Amniotic epithelial cell (primary cell): ENCODE measurements at regions not wholly inside any gene's neighbourhood (a gene's known extent, or its start where the extent isn't known, plus 50 kb on each side); places are given as distances from the start of the nearest gene placed in this dataset.

ENCODE experiments used
- DNase-seq: peaks from one replicate; pipeline ENCODE4 v3.0.0-alpha.2; 2010; ENCODE audit warnings: low read depth

DNA sequence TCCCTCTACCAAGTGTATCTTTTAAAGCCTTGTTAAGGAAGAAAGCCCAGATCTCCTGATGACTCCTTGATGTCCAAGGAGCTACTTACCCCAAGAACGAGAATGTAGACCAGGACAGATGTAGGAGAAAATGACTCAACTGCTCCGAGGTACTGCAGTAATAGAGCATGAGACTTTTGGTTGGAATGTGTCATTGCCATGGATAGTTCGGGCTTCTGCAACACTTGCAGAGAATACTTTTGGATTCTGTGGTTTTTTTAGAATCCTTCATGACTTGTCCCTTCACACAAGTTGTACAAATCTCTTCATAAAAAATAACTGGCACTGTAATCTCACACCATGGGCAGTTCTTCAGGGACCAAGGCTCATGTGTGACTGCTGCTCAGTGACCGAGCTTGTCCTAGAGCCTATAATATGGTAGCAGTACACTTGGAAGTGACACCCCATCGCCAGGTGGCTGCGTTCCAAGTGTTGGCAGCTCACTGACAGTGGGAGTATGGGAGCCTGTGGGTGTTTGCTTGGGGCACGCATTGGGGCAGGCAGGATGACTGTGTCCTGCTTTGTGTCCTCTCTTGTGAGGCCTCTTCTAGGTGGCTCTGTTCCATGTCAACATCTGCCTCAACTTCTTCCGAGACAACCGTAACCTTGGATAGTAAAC, 87.9 kb upstream of the WDR1 start:
- no peak for DNase-seq

GRCh38 chr4:10203851-10204250, 87.3 kb upstream of the WDR1 start:
- no peak for DNase-seq

DNA sequence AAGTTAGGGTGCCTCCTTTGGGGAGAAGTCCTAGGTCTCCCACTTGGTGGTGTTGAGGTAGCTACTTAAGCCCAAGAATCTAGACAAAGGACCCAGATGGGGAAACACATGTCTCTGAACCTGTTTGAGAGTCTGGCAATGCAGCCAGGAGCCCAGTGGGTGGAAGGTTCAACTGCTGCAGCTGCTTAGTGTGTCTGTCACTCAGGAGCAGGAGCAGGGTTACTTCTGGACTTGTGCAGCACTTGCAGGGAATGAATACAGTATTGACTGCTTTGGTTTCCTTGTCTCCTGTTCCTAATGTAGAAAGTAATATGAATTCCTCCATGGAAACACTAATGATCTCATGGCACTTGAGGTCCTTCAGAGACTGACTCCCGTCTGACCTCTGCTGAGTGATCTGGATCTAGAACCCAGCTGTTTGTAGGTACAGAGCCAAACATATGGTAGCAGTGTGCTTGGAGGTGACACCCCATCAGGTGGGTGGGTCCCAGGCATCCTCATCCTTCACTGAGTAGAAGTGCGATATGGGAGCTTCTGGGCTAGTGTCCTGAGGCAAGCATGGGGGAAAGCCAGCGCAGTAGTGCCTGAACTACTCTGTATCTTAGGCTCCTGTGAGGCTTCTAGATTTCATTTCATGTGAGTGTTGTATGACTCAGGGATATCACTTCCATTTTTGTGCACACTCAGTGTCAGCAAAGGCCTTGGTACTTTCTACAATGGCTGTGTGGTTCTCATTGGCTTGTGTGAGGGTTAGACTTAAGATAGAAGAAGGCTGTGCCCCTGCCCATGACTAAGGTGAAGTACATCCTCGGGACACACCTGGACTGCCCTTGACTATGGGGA, 85.0 kb upstream of the WDR1 start:
- no peak for DNase-seq

GRCh38 chr4:10200869-10201268, 84.3 kb upstream of the WDR1 start:
- DNase-seq = no peak

DNA sequence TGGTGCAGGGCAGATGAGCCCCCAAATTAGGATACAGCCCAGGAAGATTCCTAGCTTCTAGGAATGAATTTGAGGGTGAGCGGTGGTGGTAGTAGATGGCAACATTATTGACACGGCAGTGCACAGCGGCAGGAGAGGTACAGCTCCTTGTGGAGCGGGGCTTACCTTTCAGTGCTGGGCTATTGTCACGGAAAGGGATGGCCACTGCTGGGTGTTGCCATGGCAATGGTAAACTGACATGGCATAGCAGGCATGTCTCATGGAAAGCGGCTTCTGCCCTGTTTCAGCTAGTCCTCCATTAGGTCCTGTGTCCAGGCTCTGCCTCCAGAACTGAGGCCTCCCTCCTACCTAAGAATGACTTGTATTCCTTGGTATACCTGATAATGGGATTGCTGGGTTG, 81.8 kb upstream of the WDR1 start:
- no peak for DNase-seq

DNA sequence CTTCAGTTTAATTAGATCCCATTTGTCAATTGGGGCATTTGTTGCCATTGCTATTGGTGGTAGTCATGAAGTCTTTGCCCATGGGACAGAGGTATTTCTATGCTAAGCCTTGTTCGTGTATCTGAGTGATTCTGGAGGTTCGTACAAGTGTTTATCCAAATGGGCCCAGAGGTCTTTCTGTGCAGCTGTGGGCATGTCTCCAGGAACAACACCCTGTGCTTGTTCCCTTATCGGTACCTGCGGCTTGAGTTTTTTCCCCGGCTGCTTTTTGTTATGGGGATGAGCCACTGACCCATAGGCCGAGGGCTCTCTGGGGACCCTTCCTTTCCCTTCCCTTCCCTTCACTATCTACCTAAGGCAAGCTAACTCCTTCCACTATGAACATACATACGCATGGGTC, 81.4 kb upstream of the WDR1 start:
- no peak for DNase-seq

- no peak for DNase-seq
Observed at GRCh38 chr4:10196191-10196590, 79.6 kb upstream of the WDR1 start.

GRCh38 chr4:10192331-10192730, 75.7 kb upstream of the WDR1 start:
- no peak for DNase-seq

- no peak for DNase-seq
Observed at GRCh38 chr4:10188400-10189004, 71.9 kb upstream of the WDR1 start.

DNA sequence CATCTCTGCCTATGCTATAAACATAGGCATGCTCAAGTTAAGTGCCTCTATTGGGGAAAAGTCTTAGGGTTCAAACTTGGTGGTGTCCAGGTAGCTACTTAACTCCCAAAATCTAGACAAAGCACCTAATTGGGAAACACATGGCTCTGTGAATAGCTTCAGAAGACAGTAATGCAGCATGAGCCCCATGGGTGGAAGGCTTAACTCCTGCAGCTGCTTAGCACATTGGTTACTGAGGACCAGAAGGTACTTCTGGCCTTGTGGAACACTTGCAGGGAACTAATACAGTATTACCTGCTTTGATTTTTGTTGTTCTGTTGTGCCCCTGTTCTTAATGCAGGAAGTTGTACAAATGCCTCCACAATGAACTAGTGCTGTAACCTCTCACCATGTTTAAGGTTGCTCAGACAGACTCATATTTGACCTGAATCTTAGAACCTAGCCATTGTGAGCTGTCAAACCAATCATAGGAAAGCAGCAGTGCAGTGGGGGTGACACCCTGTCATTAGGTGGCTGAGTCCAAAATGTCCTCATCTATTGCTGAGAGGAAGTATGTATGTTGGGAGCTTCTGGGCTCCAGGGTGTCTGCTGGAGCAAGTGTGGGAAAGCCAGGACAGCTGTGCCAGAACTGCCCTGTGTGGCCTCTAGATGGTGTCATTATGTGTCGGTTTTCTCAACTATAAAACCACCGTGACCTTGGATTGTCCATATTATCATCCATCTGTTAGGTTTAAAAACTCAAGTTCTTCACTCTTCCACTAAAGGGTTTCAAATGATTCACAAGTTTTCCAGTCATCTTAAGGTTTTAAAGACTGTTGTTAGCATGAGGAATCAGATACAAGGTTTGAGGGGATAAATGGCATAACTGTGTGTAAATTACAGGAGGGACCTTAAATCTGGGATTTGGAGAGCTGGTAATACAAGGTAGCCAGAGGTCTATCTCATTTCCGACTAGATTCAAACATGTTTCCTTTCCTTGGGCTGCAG, 69.9 kb upstream of the WDR1 start:
- no peak for DNase-seq

DNA sequence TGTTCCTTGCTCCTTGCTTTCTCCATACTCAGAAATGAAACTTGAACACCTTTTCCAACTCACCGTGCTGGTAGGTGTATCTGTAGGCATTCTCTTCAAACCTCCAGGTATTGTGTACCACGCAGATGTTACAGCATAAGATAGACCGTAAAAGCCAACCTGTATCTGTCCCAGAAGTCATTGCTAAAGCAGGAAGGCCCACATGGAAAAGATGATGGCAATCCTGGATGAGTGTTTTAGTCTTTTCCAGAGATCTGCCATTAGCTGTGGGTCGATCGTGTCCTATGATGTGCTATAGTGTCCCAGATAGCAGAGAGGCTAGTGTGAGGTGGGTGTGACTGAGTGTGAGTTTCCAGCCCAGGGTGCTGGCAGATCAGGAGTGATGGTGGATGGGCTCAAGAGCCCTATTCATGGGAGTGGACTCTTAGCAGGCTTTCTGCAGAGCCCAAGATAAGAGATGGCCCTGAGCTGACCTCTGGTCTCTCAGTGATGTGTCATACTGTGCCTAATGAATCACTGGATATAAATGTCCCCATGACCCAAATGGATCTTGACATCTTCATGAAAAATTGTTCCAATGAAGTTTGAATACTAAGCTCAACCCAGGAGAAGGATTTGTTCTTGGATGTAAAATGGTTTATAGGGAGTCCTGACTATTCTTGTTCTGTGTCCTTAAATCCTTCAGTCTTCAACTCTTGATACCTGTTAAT, 69.1 kb upstream of the WDR1 start:
- DNase-seq = no peak

DNA sequence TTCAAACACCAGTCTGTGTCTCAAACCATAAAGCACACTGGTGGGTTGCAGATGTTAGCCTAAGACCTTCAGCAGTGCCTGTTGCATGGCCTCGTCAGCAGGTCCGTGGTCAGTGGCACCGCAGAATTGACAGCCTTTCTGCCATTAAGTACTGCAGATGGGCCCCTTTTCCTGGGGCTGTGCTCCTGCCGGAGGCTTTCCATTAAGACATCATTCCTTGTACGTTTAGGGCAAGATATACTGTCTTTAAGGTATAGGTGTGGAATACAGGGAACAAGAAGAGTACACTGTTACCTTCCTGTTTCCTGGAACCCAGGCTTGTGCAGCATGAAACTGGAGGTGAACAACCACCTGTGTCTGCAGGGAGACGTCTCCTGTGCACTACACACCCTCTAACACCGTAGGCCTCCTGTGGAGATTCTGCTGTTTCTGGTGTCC, 67.9 kb upstream of the WDR1 start:
- no peak for DNase-seq

GRCh38 chr4:10184041-10184440, 67.4 kb upstream of the WDR1 start:
- DNase-seq = no peak

GRCh38 chr4:10183462-10183861, 66.9 kb upstream of the WDR1 start:
- DNase-seq = no peak

- no peak for DNase-seq
Observed at GRCh38 chr4:10182446-10183424, 66.1 kb upstream of the WDR1 start.

- DNase-seq = no peak
Observed at GRCh38 chr4:10181745-10182445, 65.3 kb upstream of the WDR1 start.

- DNase-seq = peak; percentile 26
Observed at GRCh38 chr4:10180927-10181744, 64.5 kb upstream of the WDR1 start.

- DNase-seq = no peak
Observed at GRCh38 chr4:10180603-10180926, 64.0 kb upstream of the WDR1 start.
